Tibial artery (tissue), 4 donors: ENCODE measurements at regions not wholly inside any gene's neighbourhood (a gene's known extent, or its start where the extent isn't known, plus 50 kb on each side); places are given as distances from the start of the nearest gene placed in this dataset.

Source experiments
- DNase-seq, 2 donors: peaks; one replicate each; pipeline ENCODE4 v3.0.0-alpha.2; 2019
- H3K27ac ChIP-seq, 2 donors: fragments of 200-600 bp; sonication (generic) in 1 of 2; 1 replicate in 1 of 2; 2 replicates in 1 of 2; pipeline ENCODE4 v1.5.1; 2018 to 2019; ENCODE audit warnings: mild to moderate bottlenecking in 1 of 2
- H3K27me3 ChIP-seq, 2 donors: fragments of 200-600 bp; sonication (generic) in 1 of 2; one replicate each; pipeline versions ENCODE4 v1.5.1 to v1.6.0; 2016 to 2019
- H3K36me3 ChIP-seq, 3 donors: fragments of 200-600 bp; sonication (generic) in 2 of 3; one replicate each; pipeline ENCODE4 v1.5.1; 2016 to 2019; ENCODE audit warnings: mild to moderate bottlenecking in 2 of 3
- H3K4me1 ChIP-seq, 4 donors: fragments of 200-600 bp; sonication (generic) in 2 of 4; 1 replicate in 3 of 4; 2 replicates in 1 of 4; pipeline ENCODE4 v1.5.1; 2016 to 2019
- H3K4me3 ChIP-seq, 2 donors: fragments of 200-600 bp; sonication (generic) in 1 of 2; 1 replicate in 1 of 2; 2 replicates in 1 of 2; pipeline ENCODE4 v1.5.1; 2018 to 2019; ENCODE audit warnings: mild to moderate bottlenecking in 2 of 2
- H3K9me3 ChIP-seq, 3 donors: fragments of 200-600 bp; sonication (generic) in 1 of 3; one replicate each; pipeline ENCODE4 v1.5.1; 2016 to 2019
- CTCF ChIP-seq, 2 experiments: fragments of 200-600 bp in 1 of 2; fragments of 450-650 bp in 1 of 2; IDR thresholded peaks; one replicate each; pipeline ENCODE4 v1.5.1; 2017 to 2019; ENCODE audit warnings: antibody characterized with exemption in 2 of 2, mild to moderate bottlenecking in 1 of 2, moderate library complexity in 1 of 2
- intact Hi-C: fragments of 100-400 bp; cut with DNase I; formaldehyde crosslinking; loops from one replicate; pipeline ENCODE4 v1.15.0; 2023; ENCODE audit warnings: low total_unique reads

GRCh38 chr6:105847433-105847832, 238.7 kb upstream of the PRDM1 start:
- no peak for DNase-seq
- Histone ChIP-seq H3K9me3 (no peaks in the 10 kb centered on the region), H3K4me1 (no peaks in the 10 kb centered on the region), H3K4me3 (no peak overlapping the region), H3K27me3 (no peaks in the 10 kb centered on the region), H3K27ac (no peak overlapping the region), H3K36me3 (no peaks in the 10 kb centered on the region)
- no peak for TF ChIP-seq CTCF (IDR thresholded peaks at IDR 0.05)
- intact Hi-C loops: no loop called here

GRCh38 chr6:105844275-105844883, 241.8 kb upstream of the PRDM1 start:
- H3K4me1 ChIP-seq: no peaks in the 10 kb centered on the region
- peak in 1 of 2 donors; percentile 46 for DNase-seq
- no peak for TF ChIP-seq CTCF (IDR thresholded peaks at IDR 0.05)
- peaks cover 0 to 4% of the 10 kb centered on the region in 2 donors for H3K27me3 ChIP-seq
- intact Hi-C loops: no loop called here
- H3K9me3 ChIP-seq: no peaks in the 10 kb centered on the region
- no peak overlapping the region for H3K27ac ChIP-seq
- H3K4me3 ChIP-seq: no peak overlapping the region
- H3K36me3 ChIP-seq: no peaks in the 10 kb centered on the region

GRCh38 chr6:105839266-105839665, 246.9 kb upstream of the PRDM1 start:
- TF ChIP-seq CTCF (IDR thresholded peaks at IDR 0.05): no peak
- H3K27ac ChIP-seq: no peak overlapping the region
- no peak for DNase-seq
- peaks cover 0 to 4% of the 10 kb centered on the region in 2 donors for H3K27me3 ChIP-seq
- H3K4me1 ChIP-seq: no peaks in the 10 kb centered on the region
- H3K36me3 ChIP-seq: no peaks in the 10 kb centered on the region
- H3K9me3 ChIP-seq: no peaks in the 10 kb centered on the region
- intact Hi-C loops: no loop called here
- H3K4me3 ChIP-seq: no peak overlapping the region

- no peak overlapping the region for H3K27ac ChIP-seq
- H3K27me3 ChIP-seq: peaks cover 0 to 4% of the 10 kb centered on the region in 2 donors
- H3K4me3 ChIP-seq: no peak overlapping the region
- intact Hi-C loops: no loop called here
- no peak for TF ChIP-seq CTCF (IDR thresholded peaks at IDR 0.05)
- no peaks in the 10 kb centered on the region for H3K36me3 ChIP-seq
- no peaks in the 10 kb centered on the region for H3K4me1 ChIP-seq
- no peaks in the 10 kb centered on the region for H3K9me3 ChIP-seq
- DNase-seq: no peak
Observed at GRCh38 chr6:105838171-105838570, 248.0 kb upstream of the PRDM1 start.

GRCh38 chr6:105836889-105837288, 249.2 kb upstream of the PRDM1 start:
- peaks cover 0 to 4% of the 10 kb centered on the region in 2 donors for H3K27me3 ChIP-seq
- no peak for TF ChIP-seq CTCF (IDR thresholded peaks at IDR 0.05)
- intact Hi-C loops: no loop called here
- H3K4me3 ChIP-seq: no peak overlapping the region
- H3K36me3 ChIP-seq: no peaks in the 10 kb centered on the region
- H3K9me3 ChIP-seq: no peaks in the 10 kb centered on the region
- no peaks in the 10 kb centered on the region for H3K4me1 ChIP-seq
- DNase-seq: no peak
- no peak overlapping the region for H3K27ac ChIP-seq

- intact Hi-C loops: no loop called here
- no peak for DNase-seq
- H3K27me3 ChIP-seq: peaks cover 0 to 3% of the 10 kb centered on the region in 2 donors
- no peaks in the 10 kb centered on the region for H3K4me1 ChIP-seq
- H3K4me3 ChIP-seq: no peak overlapping the region
- TF ChIP-seq CTCF (IDR thresholded peaks at IDR 0.05): no peak
- H3K9me3 ChIP-seq: no peaks in the 10 kb centered on the region
- no peak overlapping the region for H3K27ac ChIP-seq
- no peaks in the 10 kb centered on the region for H3K36me3 ChIP-seq
Observed at GRCh38 chr6:105836379-105836778, 249.8 kb upstream of the PRDM1 start.
